ENCODE measurements at regions not wholly inside any gene's neighbourhood (a gene's known extent, or its start where the extent isn't known, plus 50 kb on each side); places are given as distances from the start of the nearest gene placed in this dataset.

- TF ChIP-seq ATF3 (IDR thresholded peaks at IDR 0.05; ENCODE audit: borderline replicate concordance, extremely low read depth, low read depth, low read length) (no peak), SPI1 (IDR thresholded peaks at IDR 0.05; ENCODE audit: borderline replicate concordance, insufficient read depth, low read depth, low read length) (no peak), CUX1 (IDR thresholded peaks at IDR 0.05; ENCODE audit: insufficient replicate concordance, low read depth, low read length) (no peak), GATAD2B (conservative IDR thresholded peaks at IDR 0.05; ENCODE audit: low read depth) (no peak), FOXM1 (IDR thresholded peaks at IDR 0.05; ENCODE audit: low read depth, low read length) (no peak), HSF1 (IDR thresholded peaks at IDR 0.05; ENCODE audit: low read depth, low read length) (no peak), PAX8 (IDR thresholded peaks at IDR 0.05) (no peak), RFX5 (IDR thresholded peaks at IDR 0.05; ENCODE audit: low read depth, low read length) (no peak), CBFB (IDR thresholded peaks at IDR 0.05; ENCODE audit: low read depth) (no peak), CHD2 (IDR thresholded peaks at IDR 0.05; ENCODE audit: borderline replicate concordance, low read depth, low read length) (no peak)
Measured at GRCh38 chr4:123017636-123018395, 95.4 kb upstream of the NUDT6 start (continued).
